H7 (cell line): ENCODE measurements at regions not wholly inside any gene's neighbourhood (a gene's known extent, or its start where the extent isn't known, plus 50 kb on each side); places are given as distances from the start of the nearest gene placed in this dataset.

Experiments
- DNase-seq: peaks from one replicate; pipeline ENCODE4 v3.0.0; 2012
- H3K27me3 ChIP-seq: 2 replicates; pipeline ENCODE4 v1.6.0; 2011; ENCODE audit warnings: mild to moderate bottlenecking, low read length; ENCODE audit not compliant: control insufficient read depth, insufficient read depth
- H3K36me3 ChIP-seq: replicated peaks from 2 replicates; pipeline ENCODE4 v1.5.1; 2011; ENCODE audit warnings: low read length; ENCODE audit not compliant: control insufficient read depth, insufficient read depth
- H3K4me3 ChIP-seq: 2 replicates; pipeline ENCODE4 v1.5.1; 2011; ENCODE audit warnings: low read depth, mild to moderate bottlenecking, control low read depth, low read length, moderate library complexity; ENCODE audit not compliant: insufficient read depth

- DNase-seq: no peak
- no peak overlapping the region for H3K4me3 ChIP-seq
- no peaks in the 10 kb centered on the region for H3K36me3 ChIP-seq
- H3K27me3 ChIP-seq: no peaks in the 10 kb centered on the region
These were observed 66.3 kb upstream of the GSE1 start for GRCh38 chr16:85546585-85547447.

DNA sequence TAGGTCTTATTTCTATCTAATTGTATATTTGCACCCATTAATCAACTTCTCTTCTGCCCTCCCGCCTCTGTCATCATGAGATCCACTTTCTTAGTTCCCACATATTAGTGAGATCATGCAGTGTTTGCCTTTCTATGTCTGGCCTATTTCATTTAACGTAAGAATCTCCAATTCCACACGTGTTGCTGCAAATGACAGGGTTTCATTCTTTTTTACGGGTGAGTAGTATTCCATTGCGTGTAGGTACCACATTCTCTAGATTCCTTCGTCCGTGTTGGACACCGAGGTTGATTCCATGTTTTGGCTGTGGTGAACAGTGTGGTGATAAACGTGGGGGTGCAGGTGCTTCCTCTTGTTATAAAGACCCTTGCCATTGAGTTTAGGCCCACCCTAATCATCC is 64.7 kb upstream of the GSE1 start:
- no peak for DNase-seq
- no peak overlapping the region for H3K4me3 ChIP-seq
- no peaks in the 10 kb centered on the region; the same call in 1 of the 2 replicates for H3K27me3 ChIP-seq
- no peaks in the 10 kb centered on the region for H3K36me3 ChIP-seq

DNA sequence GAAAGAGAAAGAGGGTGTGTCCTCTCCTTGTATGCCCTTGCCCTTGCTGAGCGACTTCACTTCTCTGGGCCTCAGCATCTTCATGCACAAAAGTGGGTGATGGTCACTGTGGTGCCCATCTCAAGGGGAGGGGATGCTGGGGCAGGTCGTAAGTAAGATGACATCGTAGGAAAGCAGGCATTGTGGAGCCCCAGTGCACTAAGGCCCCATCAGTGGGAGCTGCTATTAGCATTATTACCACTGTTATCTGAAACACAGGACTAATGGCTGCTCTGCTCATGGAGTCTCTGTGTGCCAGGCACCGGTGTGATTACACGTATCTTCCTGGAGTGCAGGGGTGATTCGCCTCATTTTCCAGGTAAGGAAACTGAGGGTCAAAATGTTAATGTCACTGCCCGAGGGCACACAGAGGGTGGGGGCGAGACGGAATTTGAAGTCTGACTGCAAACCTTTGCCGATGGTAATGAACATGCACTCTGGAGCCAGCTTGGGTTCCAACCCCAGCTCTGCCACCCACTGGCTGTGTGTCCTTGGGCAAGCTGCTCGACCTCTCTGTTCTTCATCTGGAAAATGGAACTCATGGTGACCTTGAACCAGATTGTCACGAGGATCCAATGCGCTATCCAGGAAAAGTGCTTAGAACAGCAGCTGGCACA is 63.2 kb upstream of the GSE1 start:
- no peak for DNase-seq
- Histone ChIP-seq H3K27me3 (no peaks in the 10 kb centered on the region; the same call in 1 of the 2 replicates), H3K4me3 (no peak overlapping the region), H3K36me3 (no peaks in the 10 kb centered on the region)

DNA sequence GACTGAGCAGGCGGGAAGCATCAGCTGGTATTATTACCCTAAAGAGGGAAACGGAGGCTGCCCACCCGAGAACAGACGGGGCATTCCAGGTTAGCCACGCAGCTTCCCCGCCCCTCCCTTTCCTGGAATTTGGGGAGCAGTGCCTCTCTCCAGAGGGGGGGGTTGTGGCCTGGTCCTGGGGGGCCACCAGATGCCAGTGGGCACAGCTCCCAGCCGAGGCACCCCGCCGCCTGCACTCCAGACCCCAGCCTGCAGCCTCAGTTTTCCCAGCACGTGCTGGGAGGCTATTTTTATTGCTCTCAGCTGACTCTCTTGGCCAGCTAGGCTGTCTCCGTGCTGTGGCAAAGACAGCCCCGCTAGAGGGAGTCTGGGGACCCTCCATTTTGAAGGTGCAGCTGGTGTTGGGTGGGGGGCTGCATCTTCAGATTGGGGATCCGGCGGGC is 62.7 kb upstream of the GSE1 start:
- no peak for DNase-seq
- Histone ChIP-seq H3K4me3 (no peak overlapping the region), H3K27me3 (no peaks in the 10 kb centered on the region; the same call in 1 of the 2 replicates), H3K36me3 (no peaks in the 10 kb centered on the region)

- DNase-seq: no peak
- Histone ChIP-seq H3K36me3 (no peaks in the 10 kb centered on the region), H3K27me3 (no peaks in the 10 kb centered on the region; the same call in 1 of the 2 replicates), H3K4me3 (no peak overlapping the region)
These were observed 61.9 kb upstream of the GSE1 start for GRCh38 chr16:85550953-85551924.

DNA sequence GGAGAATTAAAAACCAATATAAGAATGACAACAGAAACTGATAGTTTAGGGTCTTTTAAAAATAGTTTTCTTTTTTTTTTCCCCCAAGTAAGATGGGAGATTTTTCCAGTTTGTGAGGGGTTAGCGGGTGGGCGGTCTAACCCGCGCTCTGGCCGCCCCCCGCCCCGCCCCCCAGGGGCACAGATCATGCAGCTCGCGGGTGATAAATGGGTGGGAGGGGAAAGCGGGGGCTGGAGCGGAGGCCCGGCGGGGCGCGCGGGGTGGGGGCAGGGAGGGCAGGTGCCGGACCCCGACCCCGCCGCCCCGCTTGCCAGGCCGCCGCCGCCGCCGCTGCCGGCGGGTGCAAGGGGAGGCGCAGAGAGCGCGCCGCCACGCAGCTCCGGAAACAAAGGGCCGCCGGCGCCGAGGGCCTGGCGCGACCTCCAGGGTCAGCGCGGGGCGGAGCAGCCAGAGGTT is 60.1 kb upstream of the GSE1 start:
- Histone ChIP-seq H3K27me3 (no peaks in the 10 kb centered on the region; the same call in 1 of the 2 replicates), H3K4me3 (peak overlapping the region; percentile 70), H3K36me3 (no peaks in the 10 kb centered on the region)
- no peak for DNase-seq

GRCh38 chr16:85553436-85554113 is 59.5 kb upstream of the GSE1 start:
- peak; percentile 94 for DNase-seq
- H3K36me3 ChIP-seq: no peaks in the 10 kb centered on the region

GRCh38 chr16:85554114-85554888 is 58.8 kb upstream of the GSE1 start:
- peak; percentile 84 for DNase-seq
- Histone ChIP-seq H3K36me3 (no peaks in the 10 kb centered on the region), H3K27me3 (no peaks in the 10 kb centered on the region; the same call in 1 of the 2 replicates)

More at GRCh38 chr16:85553436-85554113, 59.5 kb upstream of the GSE1 start:
- H3K4me3 ChIP-seq: peak overlapping the region; percentile 70
- no peaks in the 10 kb centered on the region; the same call in 1 of the 2 replicates for H3K27me3 ChIP-seq

GRCh38 chr16:85554889-85555718 is 58.0 kb upstream of the GSE1 start:
- H3K4me3 ChIP-seq: peak overlapping the region; percentile 70
- no peaks in the 10 kb centered on the region; the same call in 1 of the 2 replicates for H3K27me3 ChIP-seq
- H3K36me3 ChIP-seq: no peaks in the 10 kb centered on the region
- peak; percentile 94 for DNase-seq

More at GRCh38 chr16:85554114-85554888, 58.8 kb upstream of the GSE1 start:
- H3K4me3 ChIP-seq: peak overlapping the region; percentile 70

GRCh38 chr16:85555719-85556455 is 57.2 kb upstream of the GSE1 start:
- DNase-seq: no peak
- Histone ChIP-seq H3K27me3 (no peaks in the 10 kb centered on the region; the same call in 1 of the 2 replicates), H3K4me3 (peak overlapping the region; percentile 70), H3K36me3 (no peaks in the 10 kb centered on the region)

DNA sequence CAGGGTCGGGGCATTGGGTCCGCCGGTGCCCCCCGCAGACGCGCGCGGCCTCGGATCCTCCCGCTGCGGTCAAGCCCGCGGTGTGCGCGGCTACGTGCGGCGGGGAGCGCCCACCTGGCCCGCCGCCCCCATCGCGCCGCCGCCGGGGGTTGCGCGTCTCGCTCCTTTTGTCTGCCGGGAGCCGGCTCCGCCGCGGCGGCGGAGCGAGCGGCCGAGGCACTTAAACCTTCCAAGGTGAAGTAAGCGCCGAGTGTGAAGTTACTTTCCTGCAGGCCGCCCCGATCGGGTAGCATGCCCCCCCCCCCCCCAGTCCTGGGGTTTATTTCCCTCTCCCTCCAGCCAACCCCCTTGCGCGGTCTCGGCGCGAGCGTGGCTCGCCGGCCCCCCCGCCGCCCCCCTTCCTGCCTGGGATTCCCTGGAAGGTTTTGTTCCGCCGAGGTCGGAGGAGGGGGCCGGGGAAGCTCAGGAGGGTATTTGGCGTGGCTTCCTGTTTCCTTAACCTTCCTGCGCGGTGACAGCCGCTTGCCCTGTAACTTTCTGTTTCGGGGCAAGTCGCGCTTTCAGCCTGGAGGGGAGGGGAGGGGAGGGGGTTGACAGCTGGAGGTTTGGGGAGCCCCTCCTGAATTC is 56.6 kb upstream of the GSE1 start:
- peak; percentile 90 for DNase-seq
- H3K36me3 ChIP-seq: no peaks in the 10 kb centered on the region
- H3K27me3 ChIP-seq: no peaks in the 10 kb centered on the region; the same call in 1 of the 2 replicates
- H3K4me3 ChIP-seq: peak overlapping the region; percentile 70
